Right hindlimb (tissue), 1 donor: ENCODE measurements at regions not wholly inside any gene's neighbourhood (a gene's known extent, or its start where the extent isn't known, plus 50 kb on each side); places are given as distances from the start of the nearest gene placed in this dataset.
A peak's percentile ranks its signal among the peaks of the same experiment; 100 is the strongest.
"Not testable (repeated sequence)": the region's sequence is repeated elsewhere in the genome, so short reads cannot be mapped to it uniquely, and the experiment has no call there.

Source experiments
- DNase-seq: peaks from one replicate; pipeline ENCODE4 v3.0.0-alpha.2; 2018

- no peak for DNase-seq
Observed at GRCh38 chr13:24997367-24997967, 98.5 kb upstream of the PABPC3 start.

GRCh38 chr13:24998433-24998832 lies 97.5 kb upstream of the PABPC3 start:
- no peak for DNase-seq

- peak; percentile 48 for DNase-seq
Observed at GRCh38 chr13:25001476-25002206, 94.3 kb upstream of the PABPC3 start.

GRCh38 chr13:25002311-25002710 lies 93.6 kb upstream of the PABPC3 start:
- DNase-seq, result not testable (repeated sequence)

- DNase-seq, result not testable (repeated sequence)
Observed at GRCh38 chr13:25004489-25004888, 91.4 kb upstream of the PABPC3 start.

- not testable (repeated sequence) for DNase-seq
Observed at GRCh38 chr13:25005050-25005497, 90.9 kb upstream of the PABPC3 start.

GRCh38 chr13:25007389-25007788 lies 88.5 kb upstream of the PABPC3 start:
- not testable (repeated sequence) for DNase-seq

GRCh38 chr13:25014398-25014973 lies 81.5 kb upstream of the PABPC3 start:
- not testable (repeated sequence) for DNase-seq

GRCh38 chr13:25017176-25017575 lies 78.8 kb upstream of the PABPC3 start:
- not testable (repeated sequence) for DNase-seq

- DNase-seq, result peak; percentile 43
Observed at GRCh38 chr13:25017808-25018728, 77.9 kb upstream of the PABPC3 start.

GRCh38 chr13:25018729-25019115 lies 77.2 kb upstream of the PABPC3 start:
- no peak for DNase-seq

GRCh38 chr13:25019741-25020140 lies 76.2 kb upstream of the PABPC3 start:
- not testable (repeated sequence) for DNase-seq

- no peak for DNase-seq
Observed at GRCh38 chr13:25024175-25024574, 71.8 kb upstream of the PABPC3 start.

GRCh38 chr13:25032160-25032559 lies 63.8 kb upstream of the PABPC3 start:
- no peak for DNase-seq

- DNase-seq, result no peak
Observed at GRCh38 chr13:25034173-25034572, 61.8 kb upstream of the PABPC3 start.

GRCh38 chr13:25037057-25037813 lies 58.7 kb upstream of the PABPC3 start:
- peak; percentile 57 for DNase-seq

- no peak for DNase-seq
Observed at GRCh38 chr13:25042151-25042865, 53.6 kb upstream of the PABPC3 start.

GRCh38 chr13:25044071-25044470 lies 51.9 kb upstream of the PABPC3 start:
- DNase-seq, result no peak
